Erythroblast (primary cell): ENCODE measurements at regions not wholly inside any gene's neighbourhood (a gene's known extent, or its start where the extent isn't known, plus 50 kb on each side); places are given as distances from the start of the nearest gene placed in this dataset.

Source experiments
- GATA1 ChIP-seq: IDR thresholded peaks from 2 replicates; pipeline ENCODE4 v1.6.1; 2011; ENCODE audit warnings: low read depth, mild to moderate bottlenecking, control low read depth, low read length, moderate library complexity
- POLR2A ChIP-seq: IDR thresholded peaks from 2 replicates; pipeline ENCODE4 v1.6.1; 2011; ENCODE audit warnings: mild to moderate bottlenecking, low read length

DNA sequence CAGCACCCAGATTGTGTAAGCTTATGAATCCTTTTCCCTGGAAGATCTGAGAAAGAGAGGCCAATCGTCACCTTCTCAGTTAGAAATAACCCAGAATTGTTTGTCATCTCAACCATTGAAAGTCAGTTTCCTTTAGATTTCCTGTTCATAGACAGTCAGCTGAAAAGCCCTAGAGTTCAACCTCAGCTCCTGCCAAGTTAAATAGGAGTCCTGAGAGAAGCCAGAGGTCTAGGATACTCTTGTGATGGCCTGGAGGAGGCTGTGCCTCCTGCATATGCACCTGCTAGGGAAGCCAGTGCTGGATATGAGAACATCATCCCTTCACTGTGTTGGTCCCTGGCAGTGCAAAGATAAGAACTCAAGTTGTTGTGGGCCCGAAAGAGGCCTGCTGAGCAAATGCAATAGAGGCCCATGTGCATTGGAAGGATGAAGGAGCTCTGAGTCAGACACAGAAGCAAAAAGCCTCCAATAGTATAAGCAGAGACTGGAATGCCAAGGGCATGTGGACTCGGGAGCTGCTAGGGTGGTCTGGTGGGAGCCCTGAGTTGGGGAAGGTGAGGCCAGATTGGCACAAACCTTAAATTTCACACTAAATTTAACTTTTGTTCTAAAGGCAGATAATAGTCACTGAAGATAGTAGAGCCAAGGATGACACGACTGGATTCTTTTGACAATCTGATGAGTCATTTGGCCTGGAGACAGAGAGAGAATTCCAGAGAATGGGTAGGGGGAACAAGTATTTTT, 520.9 kb upstream of the CDH5 start:
- no peak for TF ChIP-seq POLR2A
- TF ChIP-seq GATA1 = no peak
